DND-41 (cell line): ENCODE measurements at regions not wholly inside any gene's neighbourhood (a gene's known extent, or its start where the extent isn't known, plus 50 kb on each side); places are given as distances from the start of the nearest gene placed in this dataset.

Experiments used
- ATAC-seq: fragments of 200-7000 bp; cut with Tn5 transposase; 3 replicates; pipeline ENCODE4 v1.9.1; 2021; ENCODE audit warnings: low read depth; ENCODE audit not compliant: insufficient read depth
- DNase-seq: peaks from one replicate; pipeline ENCODE4 v3.0.0-alpha.2; 2020
- H2AFZ ChIP-seq: 2 replicates; pipeline ENCODE4 v1.6.0; 2012; ENCODE audit warnings: low read depth, low read length
- H3K27ac ChIP-seq: 2 replicates; pipeline ENCODE4 v1.5.1; 2012; ENCODE audit warnings: low read length, inconsistent platforms
- H3K27me3 ChIP-seq: fragments of 200-600 bp; sonication (generic); 2 replicates; pipeline ENCODE4 v1.6.0; 2012; ENCODE audit warnings: low read length, mild to moderate bottlenecking, inconsistent platforms; ENCODE audit not compliant: insufficient read depth, poor library complexity
- H3K36me3 ChIP-seq: 2 replicates; pipeline ENCODE4 v1.5.1; 2012; ENCODE audit warnings: low read length, inconsistent platforms; ENCODE audit not compliant: insufficient read depth
- H3K4me1 ChIP-seq: 2 replicates; pipeline ENCODE4 v1.5.1; 2012; ENCODE audit warnings: mild to moderate bottlenecking, low read length; ENCODE audit not compliant: insufficient read depth
- H3K4me2 ChIP-seq: 2 replicates; pipeline ENCODE4 v1.6.0; 2012; ENCODE audit warnings: mild to moderate bottlenecking, moderate library complexity, low read length, inconsistent platforms; ENCODE audit not compliant: insufficient read depth
- H3K4me3 ChIP-seq, 2 experiments: fragments of 200-600 bp in 1 of 2; shearing (Covaris generic) in 1 of 2; 2 replicates each; pipeline ENCODE4 v1.5.1; 2012 to 2016; ENCODE audit warnings: inconsistent platforms in 2 of 2, low read length in 2 of 2, mild to moderate bottlenecking in 2 of 2, low read depth in 1 of 2, moderate library complexity in 1 of 2
- H3K79me2 ChIP-seq: 2 replicates; pipeline ENCODE4 v1.6.0; 2012; ENCODE audit warnings: low read length, inconsistent platforms; ENCODE audit not compliant: insufficient read depth
- H3K9ac ChIP-seq: 2 replicates; pipeline ENCODE4 v1.6.0; 2012; ENCODE audit warnings: low read depth, mild to moderate bottlenecking, inconsistent platforms, low read length, moderate library complexity
- H3K9me3 ChIP-seq: 2 replicates; pipeline ENCODE4 v1.5.1; 2012; ENCODE audit warnings: low read length, moderate library complexity, mild to moderate bottlenecking, inconsistent platforms; ENCODE audit not compliant: insufficient read depth, severe bottlenecking
- H4K20me1 ChIP-seq: 2 replicates; pipeline ENCODE4 v1.6.0; 2012; ENCODE audit warnings: low read length; ENCODE audit not compliant: insufficient read depth
- CTCF ChIP-seq: IDR thresholded peaks from 2 replicates; pipeline ENCODE4 v1.5.1; 2012; ENCODE audit warnings: borderline replicate concordance, low read length, moderate library complexity, mild to moderate bottlenecking; ENCODE audit not compliant: poor library complexity, severe bottlenecking; ENCODE audit errors: extremely low read depth
- EZH2 ChIP-seq: IDR thresholded peaks from 3 replicates; pipeline ENCODE4 v1.6.1; 2012; ENCODE audit warnings: borderline replicate concordance, low read depth, mild to moderate bottlenecking, moderate library complexity, low read length, inconsistent platforms; ENCODE audit not compliant: severe bottlenecking

- Histone ChIP-seq H2AFZ (no peak overlapping the region), H3K9me3 (peaks cover 7% of the 10 kb centered on the region), H4K20me1 (no peaks in the 10 kb centered on the region), H3K27ac (no peak overlapping the region), H3K4me3 (no peak overlapping the region), H3K4me2 (no peak overlapping the region), H3K79me2 (no peaks in the 10 kb centered on the region), H3K9ac (no peak overlapping the region), H3K4me1 (no peaks in the 10 kb centered on the region), H3K27me3 (no peaks in the 10 kb centered on the region), H3K36me3 (no peaks in the 10 kb centered on the region)
- ATAC-seq (no peak), DNase-seq (no peak)
- TF ChIP-seq EZH2 = no peak
- no peak for TF ChIP-seq CTCF
Observed at GRCh38 chr18:6609666-6610264, 119.8 kb upstream of the ARHGAP28 start.

GRCh38 chr18:6610466-6610865 lies 119.0 kb upstream of the ARHGAP28 start:
- DNase-seq (no peak), ATAC-seq (no peak)
- Histone ChIP-seq H3K4me1 (no peaks in the 10 kb centered on the region), H3K27ac (no peak overlapping the region), H4K20me1 (no peaks in the 10 kb centered on the region), H3K36me3 (no peaks in the 10 kb centered on the region), H3K79me2 (no peaks in the 10 kb centered on the region), H3K4me3 (no peak overlapping the region), H3K9me3 (peaks cover 7% of the 10 kb centered on the region), H3K27me3 (no peaks in the 10 kb centered on the region), H3K4me2 (no peak overlapping the region), H2AFZ (no peak overlapping the region), H3K9ac (no peak overlapping the region)
- TF ChIP-seq EZH2 (no peak), CTCF (no peak)

DNA sequence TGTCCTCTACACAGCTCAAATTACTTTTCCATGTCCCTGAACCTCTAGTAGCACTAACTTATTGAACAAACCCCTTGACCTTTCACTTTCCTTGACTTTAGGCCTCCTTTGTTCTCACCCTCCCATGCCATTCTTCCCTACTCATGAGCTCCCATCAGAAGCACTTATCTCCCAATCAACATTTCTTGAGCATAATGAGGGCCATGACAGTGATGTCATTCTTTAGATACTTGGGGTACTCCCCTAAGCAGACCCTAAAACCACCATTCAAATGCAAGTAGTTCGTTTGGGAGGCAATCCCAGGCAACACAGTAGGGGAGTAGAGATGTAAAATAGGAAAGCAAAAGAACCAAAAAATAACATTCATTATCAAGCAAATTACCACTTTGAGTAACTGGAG lies 115.9 kb upstream of the ARHGAP28 start:
- H3K4me3 ChIP-seq = no peak overlapping the region
- no peaks in the 10 kb centered on the region for H3K36me3 ChIP-seq
- H3K9me3 ChIP-seq = peaks cover 7% of the 10 kb centered on the region
- ATAC-seq (no peak), DNase-seq (no peak)
- H3K4me1 ChIP-seq = no peaks in the 10 kb centered on the region
- no peak overlapping the region for H3K4me2 ChIP-seq
- H3K9ac ChIP-seq = no peak overlapping the region
- H4K20me1 ChIP-seq = no peaks in the 10 kb centered on the region
- H3K27ac ChIP-seq = no peak overlapping the region
- no peaks in the 10 kb centered on the region for H3K27me3 ChIP-seq
- TF ChIP-seq EZH2 = no peak
- TF ChIP-seq CTCF = no peak
- H2AFZ ChIP-seq = no peak overlapping the region
- H3K79me2 ChIP-seq = no peaks in the 10 kb centered on the region
